Astrocyte (in vitro differentiated cells and primary cell): ENCODE measurements at regions not wholly inside any gene's neighbourhood (a gene's known extent, or its start where the extent isn't known, plus 50 kb on each side); places are given as distances from the start of the nearest gene placed in this dataset.
"Not testable (repeated sequence)": the region's sequence is repeated elsewhere in the genome, so short reads cannot be mapped to it uniquely, and the experiment has no call there.

ENCODE experiments used
- DNase-seq: peaks from one replicate; pipeline ENCODE4 v3.0.0-alpha.2; 2010; ENCODE audit warnings: low read depth
- FAIRE-seq: peaks from 2 replicates; lab custom pipeline; 2011; peaks lifted over from hg19 to GRCh38; lab: Jason Lieb, UNC
- H2AFZ ChIP-seq: 2 replicates; pipeline ENCODE4 v1.6.0; 2012; ENCODE audit warnings: low read depth, low read length, inconsistent platforms
- H3K27ac ChIP-seq: 2 replicates; pipeline ENCODE4 v1.5.1; 2011; ENCODE audit warnings: low read depth, low read length, inconsistent platforms
- H3K27me3 ChIP-seq: 2 replicates; pipeline ENCODE4 v1.6.0; 2011; ENCODE audit warnings: low read length, inconsistent platforms; ENCODE audit not compliant: insufficient read depth
- H3K36me3 ChIP-seq: 2 replicates; pipeline ENCODE4 v1.5.1; 2011; ENCODE audit warnings: low read length, inconsistent platforms; ENCODE audit not compliant: insufficient read depth
- H3K4me1 ChIP-seq: 2 replicates; pipeline ENCODE4 v1.5.1; 2011; ENCODE audit warnings: low read length, inconsistent platforms; ENCODE audit not compliant: insufficient read depth
- H3K4me2 ChIP-seq: 2 replicates; pipeline ENCODE4 v1.6.0; 2012; ENCODE audit warnings: low read length, inconsistent platforms
- H3K4me3 ChIP-seq: 2 replicates; pipeline ENCODE4 v1.5.1; 2011; ENCODE audit warnings: low read depth, mild to moderate bottlenecking, low read length, inconsistent platforms; ENCODE audit not compliant: insufficient read depth
- H3K79me2 ChIP-seq: 2 replicates; pipeline ENCODE4 v1.6.0; 2012; ENCODE audit warnings: mild to moderate bottlenecking, low read length, inconsistent platforms; ENCODE audit not compliant: insufficient read depth
- H3K9ac ChIP-seq: 2 replicates; pipeline ENCODE4 v1.6.0; 2012; ENCODE audit warnings: mild to moderate bottlenecking, low read length, inconsistent platforms
- H3K9me3 ChIP-seq: 2 replicates; pipeline ENCODE4 v1.5.1; 2012; ENCODE audit warnings: low read depth, mild to moderate bottlenecking, low read length, inconsistent platforms; ENCODE audit not compliant: insufficient read depth
- H4K20me1 ChIP-seq: 2 replicates; pipeline ENCODE4 v1.6.0; 2012; ENCODE audit warnings: low read length, inconsistent platforms; ENCODE audit not compliant: insufficient read depth
- H3K27ac Mint-ChIP-seq: one replicate; pipeline ENCODE4 v1.8.0; 2021; ENCODE audit warnings: mild to moderate bottlenecking, mixed read lengths; ENCODE audit not compliant: unreplicated experiment
- H3K27me3 Mint-ChIP-seq: one replicate; pipeline ENCODE4 v1.8.0; 2021; ENCODE audit warnings: low read depth, mixed read lengths; ENCODE audit not compliant: unreplicated experiment
- H3K36me3 Mint-ChIP-seq: one replicate; pipeline ENCODE4 v1.8.0; 2021; ENCODE audit warnings: low read depth, mixed read lengths; ENCODE audit not compliant: unreplicated experiment
- H3K4me1 Mint-ChIP-seq: one replicate; pipeline ENCODE4 v1.8.0; 2021; ENCODE audit warnings: low read depth, mixed read lengths; ENCODE audit not compliant: unreplicated experiment
- H3K4me3 Mint-ChIP-seq: one replicate; pipeline ENCODE4 v1.8.0; 2021; ENCODE audit warnings: mild to moderate bottlenecking, moderate library complexity, mixed read lengths; ENCODE audit not compliant: unreplicated experiment
- H3K9me3 Mint-ChIP-seq: one replicate; pipeline ENCODE4 v1.8.0; 2021; ENCODE audit warnings: mild to moderate bottlenecking, mixed read lengths; ENCODE audit not compliant: unreplicated experiment

- not testable (repeated sequence) for FAIRE-seq, H3K27me3 ChIP-seq, H3K27ac Mint-ChIP-seq, H3K9me3 ChIP-seq, H3K9me3 Mint-ChIP-seq, H3K4me1 Mint-ChIP-seq, H3K4me2 ChIP-seq, H3K4me3 Mint-ChIP-seq, H4K20me1 ChIP-seq, H3K27ac ChIP-seq, H3K27me3 Mint-ChIP-seq, H3K4me1 ChIP-seq, H3K4me3 ChIP-seq, H2AFZ ChIP-seq, H3K9ac ChIP-seq, H3K36me3 Mint-ChIP-seq, H3K36me3 ChIP-seq, DNase-seq, H3K79me2 ChIP-seq
These were observed 192.8 kb upstream of the ZNG1E start for GRCh38 chr9:65482890-65483289.

- not testable (repeated sequence) for H3K36me3 Mint-ChIP-seq, FAIRE-seq, H3K79me2 ChIP-seq, H4K20me1 ChIP-seq, H3K4me1 Mint-ChIP-seq, H3K27ac Mint-ChIP-seq, H3K36me3 ChIP-seq, H3K27ac ChIP-seq, H3K27me3 Mint-ChIP-seq, H3K27me3 ChIP-seq, H3K4me3 Mint-ChIP-seq, H3K9me3 ChIP-seq, H3K4me3 ChIP-seq, DNase-seq, H2AFZ ChIP-seq, H3K4me1 ChIP-seq, H3K4me2 ChIP-seq, H3K9ac ChIP-seq, H3K9me3 Mint-ChIP-seq
These were observed 194.4 kb upstream of the ZNG1E start for GRCh38 chr9:65481291-65481690.

- not testable (repeated sequence) for FAIRE-seq, H3K4me3 ChIP-seq
These were observed 189.9 kb upstream of the FOXD4L5 start for GRCh38 chr9:65474891-65475290.

GRCh38 chr9:65473059-65473822, 188.2 kb upstream of the FOXD4L5 start:
- not testable (repeated sequence) for H3K4me1 Mint-ChIP-seq, H3K9ac ChIP-seq, H3K27me3 Mint-ChIP-seq, H3K79me2 ChIP-seq, H3K9me3 ChIP-seq, H3K9me3 Mint-ChIP-seq, H3K4me2 ChIP-seq, H3K36me3 Mint-ChIP-seq, H3K27ac ChIP-seq, H3K4me3 ChIP-seq, H4K20me1 ChIP-seq, DNase-seq, FAIRE-seq, H3K36me3 ChIP-seq, H3K4me1 ChIP-seq, H3K27me3 ChIP-seq, H3K27ac Mint-ChIP-seq, H2AFZ ChIP-seq, H3K4me3 Mint-ChIP-seq

More at GRCh38 chr9:65474891-65475290, 189.9 kb upstream of the FOXD4L5 start:
- H3K9me3 Mint-ChIP-seq, H3K27ac Mint-ChIP-seq, H3K27me3 ChIP-seq, H3K9ac ChIP-seq, H2AFZ ChIP-seq, H3K4me3 Mint-ChIP-seq, H4K20me1 ChIP-seq, H3K27ac ChIP-seq, H3K36me3 ChIP-seq, H3K79me2 ChIP-seq, H3K9me3 ChIP-seq, H3K4me2 ChIP-seq, H3K4me1 ChIP-seq, H3K4me1 Mint-ChIP-seq, DNase-seq, H3K36me3 Mint-ChIP-seq, H3K27me3 Mint-ChIP-seq: not testable (repeated sequence)

- H3K36me3 ChIP-seq, H3K36me3 Mint-ChIP-seq, H3K4me1 Mint-ChIP-seq, H3K9me3 Mint-ChIP-seq, H3K27ac ChIP-seq, FAIRE-seq, H3K79me2 ChIP-seq, H3K9ac ChIP-seq, H3K4me1 ChIP-seq, H3K4me3 ChIP-seq, H3K27me3 Mint-ChIP-seq, H3K4me2 ChIP-seq, H3K27me3 ChIP-seq, H3K9me3 ChIP-seq, H4K20me1 ChIP-seq, H2AFZ ChIP-seq, DNase-seq, H3K27ac Mint-ChIP-seq, H3K4me3 Mint-ChIP-seq: not testable (repeated sequence)
These were observed 186.1 kb upstream of the FOXD4L5 start for GRCh38 chr9:65471106-65471505.

GRCh38 chr9:65466911-65467734, 182.1 kb upstream of the FOXD4L5 start:
- not testable (repeated sequence) for H3K36me3 Mint-ChIP-seq, H3K4me3 ChIP-seq, H3K27me3 ChIP-seq, DNase-seq, H3K4me3 Mint-ChIP-seq, H3K9me3 ChIP-seq, H3K27ac Mint-ChIP-seq, FAIRE-seq, H3K4me2 ChIP-seq, H3K27me3 Mint-ChIP-seq, H2AFZ ChIP-seq, H3K4me1 ChIP-seq, H3K79me2 ChIP-seq, H4K20me1 ChIP-seq, H3K27ac ChIP-seq, H3K9ac ChIP-seq, H3K36me3 ChIP-seq, H3K4me1 Mint-ChIP-seq
- peaks cover 12% of the 10 kb centered on the region for H3K9me3 Mint-ChIP-seq
